ENCODE measurements at regions not wholly inside any gene's neighbourhood (a gene's known extent, or its start where the extent isn't known, plus 50 kb on each side); places are given as distances from the start of the nearest gene placed in this dataset.

- H3K79me2 ChIP-seq (ENCODE audit: insufficient read depth, low read length): no peaks in the 10 kb centered on the region
- POLR2A ChIA-PET: no interaction called here
- H3K27me3 ChIP-seq (ENCODE audit: insufficient read depth, low read length): no peaks in the 10 kb centered on the region
- no peaks in the 10 kb centered on the region for H3K9me2 ChIP-seq (ENCODE audit: insufficient read depth)
- H3K27ac ChIP-seq (ENCODE audit: low read depth, low read length): no peak overlapping the region
- H3K4me3 ChIP-seq (replicated peaks in 1 of 2; ENCODE audit: low read depth in 1 of 2, low read length in 2 of 2): no peak overlapping the region
- DNase-seq (ENCODE audit: low read depth, low spot score) (no peak), ATAC-seq (no peak)
- RAD21 ChIA-PET (ENCODE audit: low non-redundant PET in 1 of 2, low total read pairs in 2 of 2, uncharacterized antibody in 2 of 2, unreplicated experiment in 2 of 2): no interaction called here
- no peaks in the 10 kb centered on the region for H3K4me1 ChIP-seq (ENCODE audit: control insufficient read depth in 1 of 2, insufficient read depth in 2 of 2, low read length in 2 of 2)
- H4K20me1 ChIP-seq (ENCODE audit: insufficient read depth): no peaks in the 10 kb centered on the region
- no peaks in the 10 kb centered on the region for H3K9me3 ChIP-seq (ENCODE audit: control insufficient read depth in 1 of 2, insufficient read depth in 1 of 2, low read depth in 1 of 2, low read length in 2 of 2)
- intact Hi-C loops (cut with micrococcal nuclease): no loop called here
- no peak overlapping the region for H2AFZ ChIP-seq (ENCODE audit: low read depth, low read length, poor library complexity, severe bottlenecking)
- no peaks in the 10 kb centered on the region for H3K36me3 ChIP-seq (ENCODE audit: control insufficient read depth in 1 of 2, insufficient read depth in 2 of 2, low read length in 2 of 2)
- TF ChIP-seq POLR2A (IDR thresholded peaks at IDR 0.05; ENCODE audit: borderline replicate concordance, extremely low read depth, insufficient read depth, insufficient read length): no peak
- TF ChIP-seq ZFX (IDR thresholded peaks at IDR 0.05): no peak
- no peak for TF ChIP-seq SRF (IDR thresholded peaks at IDR 0.05; ENCODE audit: low read depth)
- TF ChIP-seq ATF3 (IDR thresholded peaks at IDR 0.05): no peak
- TF ChIP-seq SP1 (IDR thresholded peaks at IDR 0.05; ENCODE audit: low read depth): no peak
- no peak for TF ChIP-seq REST (IDR thresholded peaks at IDR 0.05; ENCODE audit: low read depth)
- no peak for TF ChIP-seq ZNF274 (IDR thresholded peaks at IDR 0.05; ENCODE audit: low read depth, low read length)
- TF ChIP-seq ZBTB33 (IDR thresholded peaks at IDR 0.05; ENCODE audit: extremely low read depth, insufficient replicate concordance, low read length): no peak
- TF ChIP-seq YY1 (IDR thresholded peaks at IDR 0.05; ENCODE audit: extremely low read depth, insufficient replicate concordance, low read depth, low read length): no peak
- no peak for TF ChIP-seq JUND (IDR thresholded peaks at IDR 0.05)
- TF ChIP-seq ELF1 (IDR thresholded peaks at IDR 0.05; ENCODE audit: borderline replicate concordance, low read depth): no peak
- TF ChIP-seq EZH2phosphoT487 (IDR thresholded peaks at IDR 0.05; ENCODE audit: borderline replicate concordance): no peak
- no peak for TF ChIP-seq POLR2AphosphoS5 (IDR thresholded peaks at IDR 0.05; ENCODE audit: low read depth, low read length)
- no peak for TF ChIP-seq CTCF (IDR thresholded peaks at IDR 0.05 in 2 of 3, conservative IDR thresholded peaks at IDR 0.05 in 1 of 3; ENCODE audit: borderline replicate concordance in 1 of 3, insufficient read depth in 1 of 3, low read depth in 2 of 3, low read length in 2 of 3)
- TF ChIP-seq EGR1 (IDR thresholded peaks at IDR 0.05; ENCODE audit: low read depth): no peak
- BruUV-seq (replicated peaks): no TSS peak
- H3K4me2 ChIP-seq (ENCODE audit: low read length): no peak overlapping the region
- CTCF ChIA-PET: no interaction called here
- no peak overlapping the region for H3K9ac ChIP-seq (ENCODE audit: low read length)
These were observed 54.6 kb downstream of the ARL4A start for GRCh38 chr7:12741951-12742575.

Data from HCT116 (cell line).